HG03571 (cell line): ENCODE measurements at regions not wholly inside any gene's neighbourhood (a gene's known extent, or its start where the extent isn't known, plus 50 kb on each side); places are given as distances from the start of the nearest gene placed in this dataset.
"Not testable (repeated sequence)": the region's sequence is repeated elsewhere in the genome, so short reads cannot be mapped to it uniquely, and the experiment has no call there.

Experiments
- ATAC-seq: cut with Tn5 transposase; IDR thresholded peaks from one replicate; pipeline ENCODE4 v1.9.1; 2021; ENCODE audit not compliant: unreplicated experiment

DNA sequence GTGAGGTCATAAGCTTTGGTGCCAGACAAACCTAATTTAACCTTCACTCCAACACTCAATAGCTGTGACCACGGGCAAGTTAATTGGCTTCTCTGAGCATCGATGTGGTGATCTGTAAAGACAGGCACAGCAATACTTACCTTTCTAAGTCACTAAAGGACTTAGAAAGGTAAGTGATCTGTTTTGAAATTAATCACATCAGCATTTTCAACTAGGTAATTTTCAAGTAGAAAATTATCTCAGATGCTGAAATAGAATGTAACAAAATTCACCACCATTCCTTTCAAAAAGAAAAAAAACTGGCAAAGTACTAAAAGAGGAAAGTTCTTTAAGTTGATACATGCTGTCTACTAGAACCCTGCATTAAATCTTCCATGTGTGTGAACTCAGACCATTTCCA, 354.5 kb downstream of the ICE1 start:
- ATAC-seq, result no peak

DNA sequence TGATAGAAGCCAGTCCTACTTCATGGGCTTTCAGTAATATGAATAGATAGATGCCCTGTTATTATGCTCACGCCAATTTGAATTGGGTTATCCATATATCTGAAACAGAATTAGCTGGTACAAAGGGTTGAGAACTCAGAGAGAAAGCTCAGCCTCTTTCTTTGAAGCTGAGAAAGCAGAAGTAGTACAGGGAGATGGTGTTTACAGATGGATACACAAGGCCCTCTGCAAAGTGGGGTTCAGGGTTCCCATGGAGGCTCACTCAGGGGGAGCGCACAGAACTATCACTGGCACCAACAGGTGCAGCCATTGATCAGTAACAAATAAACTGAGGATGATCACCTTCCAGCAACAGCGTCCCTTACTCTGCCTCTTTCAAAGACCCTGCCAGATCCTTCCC, 349.7 kb downstream of the ICE1 start:
- no peak for ATAC-seq

DNA sequence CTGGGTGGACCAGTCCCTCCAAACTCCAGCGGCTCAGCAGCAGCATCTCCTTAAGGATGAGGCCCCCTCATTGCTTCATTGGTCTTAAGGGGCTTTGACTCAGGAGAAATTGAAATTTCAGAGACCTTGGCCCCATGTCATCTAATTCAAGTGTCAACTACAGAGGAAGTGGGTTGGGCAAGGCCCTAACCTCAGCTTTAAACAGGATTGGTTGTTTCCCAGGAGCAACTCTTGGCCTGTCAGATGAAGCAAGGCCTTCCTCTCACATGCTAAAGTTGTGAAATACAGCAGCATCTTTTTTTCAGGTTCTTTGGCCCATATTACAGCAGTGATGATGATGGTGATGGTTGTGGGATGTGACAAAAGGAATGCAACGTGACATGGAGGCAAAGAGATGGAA, 348.3 kb downstream of the ICE1 start:
- ATAC-seq, result no peak

DNA sequence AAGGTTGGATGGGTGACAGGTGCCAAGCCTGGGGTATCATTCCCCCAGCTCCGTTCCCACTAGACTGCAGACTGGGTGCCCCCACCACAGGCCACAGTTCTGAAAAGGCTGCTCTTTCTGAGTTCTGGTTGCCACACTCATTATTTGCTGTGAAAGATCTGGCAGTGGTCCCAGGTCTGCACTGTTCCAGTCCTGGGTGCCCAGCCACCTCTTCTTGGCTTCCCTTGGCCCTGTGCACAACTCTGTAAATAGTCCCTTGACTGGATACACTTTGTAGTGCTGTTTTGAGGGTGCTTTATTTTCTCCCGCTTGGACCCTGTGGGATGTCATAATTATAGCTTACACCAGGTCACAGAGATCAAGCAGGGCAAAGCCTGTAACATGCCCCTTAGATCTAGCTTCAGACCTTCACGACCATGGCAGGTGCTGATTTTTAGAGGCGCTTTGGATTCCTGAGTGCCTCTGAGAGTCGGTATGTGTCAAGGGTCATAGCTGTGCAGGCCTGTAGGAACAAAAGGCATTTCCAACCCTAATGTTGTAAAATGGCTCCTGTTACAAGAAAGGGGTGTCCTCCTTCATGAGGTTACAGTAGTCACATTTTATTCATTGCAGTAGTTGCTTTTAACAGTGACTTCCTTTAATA, 344.9 kb downstream of the ICE1 start:
- no peak for ATAC-seq

DNA sequence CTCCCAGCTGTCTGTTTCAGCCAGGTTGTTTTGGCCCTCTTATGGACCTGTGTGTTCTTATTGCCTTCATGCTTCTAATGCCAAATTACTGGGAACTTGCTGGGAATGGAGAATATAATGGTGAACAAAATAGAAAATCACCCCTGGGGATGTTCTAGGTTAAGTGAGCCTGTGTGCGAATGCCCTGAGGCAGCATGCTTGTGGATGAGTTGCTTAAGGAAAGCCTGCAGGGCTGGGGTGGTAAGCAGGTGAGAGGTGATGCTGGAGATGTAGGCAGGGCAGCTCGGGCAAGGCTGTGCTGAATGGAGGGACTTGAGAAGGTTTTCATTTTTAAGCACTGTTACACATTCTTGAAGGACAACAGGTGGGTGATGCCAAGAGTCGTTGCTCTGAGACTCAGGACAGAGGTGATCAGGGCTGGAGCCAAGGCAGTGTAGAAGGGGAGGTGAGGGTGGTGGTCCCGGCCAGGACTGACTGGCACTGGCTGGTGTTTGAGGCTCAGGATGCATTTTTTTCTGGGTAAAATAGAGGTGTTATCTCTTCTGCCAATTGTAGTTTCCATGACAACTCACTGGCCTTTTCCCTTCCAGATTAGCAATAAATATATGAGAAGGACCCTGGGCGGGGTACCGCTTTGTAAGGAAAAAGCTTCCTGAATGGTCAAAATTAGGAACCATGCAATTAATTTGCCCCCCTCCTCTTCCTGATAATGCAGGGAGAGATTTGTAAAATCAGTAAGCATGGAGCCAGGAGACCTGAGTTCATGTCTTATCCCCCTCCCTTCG, 342.8 kb downstream of the ICE1 start:
- ATAC-seq, result no peak

DNA sequence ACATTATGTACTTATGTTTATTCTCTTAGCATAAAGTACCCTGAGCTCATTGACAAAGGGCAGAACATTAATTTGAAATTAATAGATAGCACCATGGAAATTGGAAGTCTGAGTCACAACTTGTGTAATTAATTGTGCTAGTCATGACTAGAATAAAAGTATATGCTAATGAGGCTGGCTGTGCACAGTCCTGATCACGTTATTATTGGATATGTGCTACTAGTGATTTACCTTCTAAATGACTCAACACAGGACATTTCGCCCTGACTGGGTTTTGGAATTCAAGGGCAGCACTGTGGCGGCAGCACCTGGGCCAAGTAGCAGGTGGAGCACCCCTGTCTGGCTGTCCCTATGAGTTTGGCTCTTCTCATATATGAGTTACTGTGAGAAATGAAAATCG, 341.8 kb downstream of the ICE1 start:
- no peak for ATAC-seq

DNA sequence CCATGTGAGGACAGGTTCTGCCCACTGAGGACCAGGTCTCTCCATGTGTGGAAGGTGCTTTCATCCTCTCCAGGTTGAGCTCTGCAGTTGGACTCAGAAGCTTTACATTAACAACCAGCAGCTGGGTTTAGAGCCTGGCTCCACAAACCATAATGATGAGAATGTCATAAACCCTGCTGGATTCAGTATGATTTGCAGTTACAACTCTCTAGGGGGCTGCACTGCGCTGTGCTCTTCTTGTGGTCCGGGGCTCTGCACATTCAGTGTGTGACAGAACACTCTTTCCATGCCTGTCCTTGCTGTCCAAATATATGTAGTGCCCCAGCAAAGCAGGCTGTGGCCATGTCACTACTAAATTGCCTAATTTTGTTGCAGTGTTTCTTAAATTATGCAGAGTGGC, 334.3 kb downstream of the ICE1 start:
- no peak for ATAC-seq

DNA sequence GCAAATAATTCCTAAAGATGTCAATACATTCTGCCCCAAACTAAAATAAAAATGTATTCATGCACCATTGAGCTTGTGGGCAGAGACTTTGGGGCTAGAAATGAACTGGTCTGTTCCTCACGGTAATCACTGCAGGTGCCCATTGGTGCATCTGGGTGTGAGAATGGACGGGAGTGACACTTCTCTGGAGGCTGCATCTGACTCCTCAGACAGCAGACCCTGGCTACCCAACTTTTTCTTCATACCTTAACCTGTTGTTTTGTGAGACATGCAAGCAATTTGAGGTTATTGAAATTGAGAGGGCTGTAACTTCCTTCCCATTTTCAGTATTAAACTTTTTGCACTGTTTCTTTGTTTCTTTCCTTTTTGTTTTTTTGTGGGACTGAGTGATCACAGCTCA, 333.4 kb downstream of the ICE1 start:
- ATAC-seq, result peak; percentile 45

DNA sequence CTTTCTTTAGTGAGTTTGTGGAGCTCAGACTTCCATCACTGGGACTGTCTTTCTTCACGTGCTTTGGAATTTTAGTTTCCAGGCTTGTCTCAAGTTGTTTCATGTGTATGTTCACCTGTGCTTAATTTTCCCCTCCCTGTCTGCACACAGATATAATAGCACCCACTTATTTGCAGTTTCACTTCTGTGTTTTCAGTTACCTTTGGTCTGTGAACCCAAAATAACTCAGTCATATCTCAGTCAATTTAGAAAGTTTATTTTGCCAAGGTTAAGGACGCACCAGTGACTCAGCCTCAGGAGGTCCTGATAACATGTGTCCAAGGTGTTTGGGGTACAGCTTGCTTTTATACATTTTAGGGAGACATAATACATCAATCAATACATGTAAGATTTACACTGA, 330.4 kb downstream of the ICE1 start:
- ATAC-seq, result peak; percentile 73

DNA sequence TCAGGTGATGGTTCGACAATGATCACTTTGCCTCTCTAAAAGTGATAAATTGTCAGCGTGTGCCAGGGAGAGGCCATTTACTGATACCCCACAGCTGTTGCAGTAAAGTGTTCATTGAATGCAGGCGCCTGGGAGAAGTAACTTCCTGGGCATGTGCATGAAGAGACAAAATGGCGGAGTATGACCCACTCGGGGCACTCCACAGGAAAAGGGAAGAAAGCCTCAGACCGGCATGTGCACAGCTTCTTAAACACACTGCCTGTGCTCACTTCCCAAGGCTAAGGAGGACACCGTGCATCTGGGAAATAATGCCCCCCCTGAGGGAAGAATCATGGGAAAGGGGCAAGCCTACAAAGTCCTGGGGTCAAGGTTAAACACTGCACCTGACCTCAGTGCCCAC, 329.5 kb downstream of the ICE1 start:
- ATAC-seq, result no peak

DNA sequence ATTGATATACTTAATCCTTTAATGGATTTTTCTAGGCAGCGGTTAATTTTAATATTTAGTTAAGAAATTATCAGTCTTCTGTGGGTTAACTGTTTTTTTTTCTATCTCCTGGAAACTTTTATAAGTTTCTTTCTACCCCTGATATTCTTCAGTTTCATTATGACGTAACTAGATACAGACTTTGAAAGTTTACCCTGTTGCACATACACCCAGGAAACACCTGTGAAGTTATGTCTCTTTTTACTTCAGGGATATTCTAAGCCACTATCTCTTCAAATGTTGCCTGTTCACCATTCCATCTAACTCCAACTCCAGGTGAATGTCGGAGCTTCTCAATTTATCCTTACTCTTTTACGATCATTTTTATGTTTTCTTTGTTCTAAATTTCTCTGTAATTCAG, 329.0 kb downstream of the ICE1 start:
- ATAC-seq, result peak; percentile 34

DNA sequence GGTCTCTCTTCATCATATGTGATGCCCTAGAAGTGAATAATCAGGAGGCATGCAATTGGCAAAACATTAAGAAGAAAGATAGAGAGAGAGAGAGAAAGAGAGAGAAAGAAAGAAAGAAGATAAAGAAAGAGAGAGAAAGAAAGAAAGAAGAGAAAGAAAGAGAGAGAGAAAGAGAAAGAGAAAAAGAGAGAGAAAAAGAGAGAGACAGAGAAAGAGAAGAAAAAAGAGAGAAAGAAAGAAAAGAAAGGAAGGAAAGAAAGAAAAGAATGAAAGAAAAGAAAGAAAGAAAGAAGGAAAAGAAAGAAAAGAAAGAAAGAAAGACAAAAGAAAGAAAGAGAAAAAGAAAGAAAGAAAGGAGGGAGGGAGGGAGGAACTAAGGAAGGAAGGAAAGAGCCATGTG, 318.9 kb downstream of the ICE1 start:
- ATAC-seq, result no peak

DNA sequence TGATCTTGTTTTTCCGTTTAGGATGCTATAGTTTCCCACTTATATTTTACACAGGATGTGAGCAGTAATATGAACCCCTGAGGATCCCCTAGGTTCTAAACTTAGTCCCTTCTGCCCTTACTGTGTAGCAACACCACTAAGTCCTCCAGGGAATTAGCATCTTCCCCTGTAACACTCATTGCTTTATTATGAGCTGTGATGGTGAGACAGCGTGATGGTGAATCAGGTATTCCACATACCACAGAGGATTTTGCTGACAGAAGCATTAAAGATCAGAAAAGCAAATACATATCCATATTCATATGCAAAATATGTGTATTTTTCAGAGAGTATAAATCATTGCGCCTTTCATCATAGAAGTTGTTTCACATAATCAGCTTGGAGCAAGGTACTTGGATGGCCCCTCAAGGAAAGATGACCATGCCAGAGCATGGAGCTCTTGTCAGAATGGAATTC, 317.0 kb downstream of the ICE1 start:
- ATAC-seq, result no peak

DNA sequence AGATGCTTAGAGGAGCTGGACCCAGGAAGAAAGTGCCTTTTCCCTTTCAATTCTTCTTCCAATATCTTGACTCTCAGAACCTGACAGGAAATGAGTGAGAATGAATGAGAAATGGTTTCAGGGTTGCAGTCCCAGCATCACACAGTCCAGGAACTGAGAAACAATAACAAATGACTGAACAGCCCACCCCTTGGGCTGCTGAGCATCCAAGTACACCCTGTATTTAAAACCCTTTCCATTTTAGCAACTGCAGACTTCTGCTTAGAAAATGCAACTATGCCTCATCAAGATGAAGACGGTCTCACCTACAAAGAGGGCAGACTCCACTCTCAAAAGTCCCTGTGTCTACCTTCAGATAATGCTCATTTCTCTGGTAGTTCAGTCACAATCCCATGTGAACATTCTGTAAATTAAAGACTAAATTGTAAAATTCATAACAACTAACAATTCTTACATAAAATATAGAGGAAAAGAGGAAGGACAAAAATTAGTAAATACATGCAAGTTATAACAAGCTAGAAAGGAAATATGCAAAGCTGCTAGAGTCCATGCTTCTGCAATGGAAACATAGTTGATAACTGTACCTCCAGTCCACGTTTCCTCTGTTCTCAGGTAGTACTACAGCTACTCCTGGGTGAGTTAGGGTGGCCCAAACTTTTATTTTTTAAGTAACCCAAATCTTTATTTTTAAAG, 316.5 kb downstream of the ICE1 start:
- ATAC-seq, result peak; percentile 80

DNA sequence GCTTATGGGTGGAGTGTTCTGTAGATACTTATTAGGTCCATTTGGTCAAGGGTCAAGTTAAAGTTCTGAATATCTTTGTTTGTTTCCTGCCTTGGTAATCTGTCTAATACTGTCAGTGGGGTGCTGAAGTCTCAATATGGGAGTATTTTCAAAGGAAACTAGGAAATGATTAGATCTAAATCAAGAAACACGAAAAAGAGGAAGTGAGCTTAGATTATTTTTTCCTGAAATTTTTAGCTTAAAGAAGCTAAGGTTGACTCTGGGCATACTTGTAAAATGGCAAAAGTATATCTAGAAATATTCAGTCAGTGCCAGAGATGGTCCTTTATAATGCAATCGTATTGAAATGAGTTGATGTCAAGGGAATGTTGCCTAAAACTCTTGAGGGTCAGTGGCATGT, 313.5 kb downstream of the ICE1 start:
- no peak for ATAC-seq

DNA sequence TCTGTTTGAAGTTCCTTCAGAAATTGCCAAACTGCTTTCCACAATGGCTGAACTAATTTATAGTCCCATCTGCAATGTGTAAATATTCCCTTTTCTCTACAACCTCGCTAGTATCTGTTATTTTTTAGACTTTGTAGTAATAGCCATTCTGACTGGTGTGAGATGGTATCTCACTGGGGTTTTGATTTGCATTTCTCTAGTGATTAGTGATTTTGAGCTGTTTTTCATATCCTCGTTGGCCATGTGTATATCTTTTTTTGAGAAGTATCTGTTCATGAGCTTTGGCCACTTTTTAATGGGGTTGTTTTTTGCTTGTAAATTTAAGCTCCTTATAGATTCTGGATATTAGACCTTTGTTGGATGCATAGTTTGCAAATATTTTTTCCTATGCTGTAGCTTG, 310.6 kb downstream of the ICE1 start:
- ATAC-seq, result not testable (repeated sequence)

DNA sequence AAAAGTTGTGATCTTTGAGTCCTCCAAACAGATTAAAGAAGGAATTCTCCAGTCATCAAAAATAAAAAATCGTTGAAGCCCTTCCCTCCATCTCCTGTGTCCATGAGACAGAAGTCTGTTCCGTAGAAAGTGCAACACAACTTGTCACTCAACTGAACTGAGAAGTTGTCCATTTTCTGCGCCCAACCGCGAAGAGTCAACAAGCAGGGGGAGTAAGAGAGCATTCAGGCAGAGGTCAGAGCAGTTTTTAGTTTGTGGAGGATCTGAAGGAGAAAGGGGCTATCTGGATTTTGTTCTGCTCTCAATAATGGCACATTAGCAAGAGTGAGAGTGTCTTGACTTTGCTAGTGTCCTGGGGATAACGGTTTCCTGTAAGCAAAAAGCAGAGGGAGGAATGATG, 303.9 kb downstream of the ICE1 start:
- no peak for ATAC-seq

DNA sequence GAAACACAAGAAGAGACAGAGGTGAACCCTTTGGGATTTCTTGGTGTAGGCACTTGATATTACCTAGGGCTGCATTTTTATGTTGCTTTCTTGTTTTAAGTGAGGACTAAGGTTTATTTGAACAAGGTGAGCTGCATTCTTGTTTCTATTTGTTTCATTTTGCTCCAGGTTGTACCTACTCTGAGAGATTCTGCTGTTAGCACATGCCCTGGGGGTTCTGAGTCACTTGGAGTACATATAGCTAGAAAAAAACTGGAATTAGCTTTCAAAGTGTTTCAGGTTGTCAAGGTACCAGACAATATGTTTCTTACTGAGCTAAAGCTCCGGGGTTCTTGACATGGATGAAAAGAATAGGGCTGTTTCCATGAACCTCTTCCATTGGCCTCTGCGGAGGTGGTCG, 299.4 kb downstream of the ICE1 start:
- no peak for ATAC-seq

DNA sequence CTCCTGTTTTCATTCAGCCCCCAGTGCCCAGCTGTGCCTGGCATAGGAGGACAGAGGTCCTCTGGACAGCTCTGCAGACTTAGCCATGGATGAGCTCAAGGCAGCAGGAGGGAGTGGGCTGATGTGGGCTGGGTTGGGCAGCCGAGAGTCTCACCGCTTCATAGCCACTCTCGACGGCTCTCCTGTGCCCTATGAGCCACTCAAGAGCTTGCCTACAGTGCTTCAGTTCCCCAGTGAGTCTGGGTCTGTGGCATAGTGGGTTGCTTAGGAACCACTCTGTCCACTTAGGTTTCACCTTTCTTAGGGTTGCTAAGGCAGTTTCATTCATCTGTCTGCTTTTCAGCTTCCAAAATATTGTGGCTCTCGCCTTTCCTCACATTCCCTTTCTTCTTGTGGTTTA, 296.8 kb downstream of the ICE1 start:
- ATAC-seq, result no peak

DNA sequence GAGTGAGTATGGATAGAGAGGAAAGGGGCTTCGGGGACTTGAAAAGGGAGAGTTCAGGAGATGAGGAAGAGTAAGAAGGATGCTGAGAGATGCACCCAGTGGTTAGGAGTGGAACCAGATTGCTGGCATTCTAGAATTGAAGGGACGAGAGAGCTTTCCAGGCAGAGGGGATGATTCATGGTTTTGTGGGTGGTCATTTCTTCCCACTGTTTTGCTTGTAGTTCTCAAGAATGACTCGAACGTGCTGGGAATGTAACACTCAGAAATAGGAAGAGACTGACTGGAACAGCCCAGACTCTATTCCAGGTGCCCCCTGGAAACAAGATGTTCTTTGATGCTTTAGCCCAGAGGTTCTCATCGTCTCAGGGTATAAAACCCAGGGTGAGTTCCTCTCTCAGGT, 294.2 kb downstream of the ICE1 start:
- ATAC-seq, result no peak

DNA sequence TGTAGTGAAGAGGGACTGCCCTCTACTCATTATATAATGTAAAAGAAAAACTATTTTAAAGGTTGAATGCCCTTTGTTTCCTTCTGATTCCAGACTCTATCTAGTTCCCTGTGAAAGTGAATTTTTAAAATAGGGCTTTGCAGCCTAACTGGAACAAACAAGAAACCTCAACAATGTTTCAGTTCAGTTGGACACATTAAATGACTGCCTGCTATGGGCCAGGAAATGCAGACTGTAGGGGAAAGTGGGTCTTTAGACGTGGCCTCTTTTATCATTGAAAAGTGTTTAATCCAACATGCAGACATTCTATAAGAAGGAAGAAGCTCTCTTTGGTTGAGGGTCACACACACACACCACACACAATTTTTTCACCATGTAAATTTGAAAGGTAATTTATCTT, 289.1 kb downstream of the ICE1 start:
- no peak for ATAC-seq

DNA sequence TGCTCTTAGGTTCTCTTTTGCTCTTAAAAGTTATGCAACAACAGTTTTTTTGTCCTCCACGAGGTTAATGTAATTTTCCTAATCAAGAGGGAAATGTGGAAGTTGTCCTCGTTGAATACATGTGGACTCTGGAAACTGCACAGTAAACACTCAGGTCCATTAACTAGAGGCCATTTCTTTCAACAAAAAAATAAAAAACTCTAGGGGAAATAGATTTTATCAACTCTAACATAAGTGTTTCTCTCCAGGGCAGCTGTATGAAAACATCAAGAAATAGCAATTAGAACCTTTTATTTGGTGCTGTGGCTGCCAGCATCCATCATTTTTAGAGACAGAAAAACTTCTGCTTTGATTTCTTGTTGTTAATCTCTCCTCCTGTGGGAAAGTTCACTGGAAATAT, 288.6 kb downstream of the ICE1 start:
- no peak for ATAC-seq
